SU-DHL-6 (cell line): ENCODE measurements at regions not wholly inside any gene's neighbourhood (a gene's known extent, or its start where the extent isn't known, plus 50 kb on each side); places are given as distances from the start of the nearest gene placed in this dataset.

ENCODE experiments used
- H2AFZ ChIP-seq: fragments of 200-600 bp; sonication (generic); 2 replicates; pipeline ENCODE4 v1.6.1; 2014; ENCODE audit warnings: low read depth, mild to moderate bottlenecking, moderate library complexity, mixed read lengths, antibody characterized with exemption, low read length; ENCODE audit not compliant: severe bottlenecking
- H3F3A ChIP-seq: fragments of 200-600 bp; shearing (Covaris generic); 2 replicates; pipeline ENCODE4 v1.6.0; 2016; ENCODE audit warnings: antibody characterized with exemption, mild to moderate bottlenecking; ENCODE audit not compliant: insufficient read depth
- H3K27ac ChIP-seq: fragments of 200-600 bp; sonication (generic); 2 replicates; pipeline ENCODE4 v1.5.1; 2016; ENCODE audit warnings: low read depth, mild to moderate bottlenecking, low read length, moderate library complexity, mixed read lengths
- H3K27me3 ChIP-seq: fragments of 200-600 bp; sonication (generic), shearing (Covaris generic); 2 replicates; pipeline ENCODE4 v1.6.0; 2014; ENCODE audit warnings: mild to moderate bottlenecking, low read length
- H3K36me3 ChIP-seq: fragments of 200-600 bp; sonication (generic); 2 replicates; pipeline ENCODE4 v1.6.1; 2014; ENCODE audit warnings: mild to moderate bottlenecking, low read length, mixed read lengths
- H3K4me2 ChIP-seq: fragments of 300-600, 200-600 bp; shearing (Covaris generic), sonication (generic); 2 replicates; pipeline ENCODE4 v1.6.0; 2014; ENCODE audit warnings: low read length, low read depth, mild to moderate bottlenecking; ENCODE audit not compliant: poor library complexity, severe bottlenecking
- H3K4me3 ChIP-seq: fragments of 200-600 bp; sonication (generic); 2 replicates; pipeline ENCODE4 v1.5.1; 2014; ENCODE audit warnings: antibody characterized with exemption, low read length, mild to moderate bottlenecking, mixed read lengths; ENCODE audit not compliant: insufficient read depth, poor library complexity, severe bottlenecking
- H3K79me2 ChIP-seq: fragments of 200-600 bp; sonication (generic); 2 replicates; pipeline ENCODE4 v1.6.1; 2014; ENCODE audit warnings: mild to moderate bottlenecking, low read length, moderate library complexity; ENCODE audit not compliant: insufficient read depth
- H3K9ac ChIP-seq: fragments of 200-600 bp; sonication (generic); 2 replicates; pipeline ENCODE4 v1.7.0; 2014; ENCODE audit warnings: mild to moderate bottlenecking, low read length
- H3K9me2 ChIP-seq: fragments of 200-600 bp; sonication (generic); replicated peaks from 2 replicates; pipeline ENCODE4 v1.6.1; 2014; ENCODE audit warnings: low read length; ENCODE audit not compliant: insufficient read depth
- H3K9me3 ChIP-seq: fragments of 200-600 bp; sonication (generic); 2 replicates; pipeline ENCODE4 v1.6.1; 2014; ENCODE audit warnings: low read length, mixed read lengths; ENCODE audit not compliant: insufficient read depth
- H4K20me1 ChIP-seq: fragments of 200-600 bp; sonication (generic); 2 replicates; pipeline ENCODE4 v1.6.1; 2014; ENCODE audit warnings: low read depth, mild to moderate bottlenecking, antibody characterized with exemption, low read length, moderate library complexity, mixed read lengths
- CTCF ChIP-seq: fragments of 200-600 bp; sonication (generic); IDR thresholded peaks from one replicate; pipeline ENCODE4 v1.5.1; 2017; ENCODE audit warnings: antibody characterized with exemption, mild to moderate bottlenecking, low read length, moderate library complexity; ENCODE audit not compliant: insufficient read depth, poor library complexity, severe bottlenecking
- EZH2phosphoT487 ChIP-seq: fragments of 200-600 bp; sonication (generic), shearing (Covaris generic); conservative IDR thresholded peaks from 2 replicates; pipeline ENCODE4 v1.6.1; 2018; ENCODE audit warnings: mild to moderate bottlenecking, antibody characterized with exemption, low read length, moderate library complexity, mixed read lengths

GRCh38 chr17:14444915-14445314 is 144.0 kb downstream of the HS3ST3B1 start:
- H2AFZ ChIP-seq, result no peak overlapping the region
- H4K20me1 ChIP-seq, result no peaks in the 10 kb centered on the region
- H3K4me2 ChIP-seq, result no peak overlapping the region
- H3K4me3 ChIP-seq, result no peak overlapping the region
- H3K36me3 ChIP-seq, result no peaks in the 10 kb centered on the region
- no peak overlapping the region for H3K9ac ChIP-seq
- no peaks in the 10 kb centered on the region for H3K27me3 ChIP-seq
- H3F3A ChIP-seq, result no peaks in the 10 kb centered on the region
- no peaks in the 10 kb centered on the region for H3K9me3 ChIP-seq
- no peak for TF ChIP-seq CTCF
- no peak for TF ChIP-seq EZH2phosphoT487
- H3K79me2 ChIP-seq, result no peaks in the 10 kb centered on the region
- no peak overlapping the region for H3K27ac ChIP-seq
- H3K9me2 ChIP-seq, result no peaks in the 10 kb centered on the region

- H3K27ac ChIP-seq, result no peak overlapping the region
- H3F3A ChIP-seq, result no peaks in the 10 kb centered on the region
- H3K4me2 ChIP-seq, result no peak overlapping the region
- no peaks in the 10 kb centered on the region for H3K9me3 ChIP-seq
- no peak overlapping the region for H2AFZ ChIP-seq
- H3K9me2 ChIP-seq, result no peaks in the 10 kb centered on the region
- no peaks in the 10 kb centered on the region for H3K27me3 ChIP-seq
- no peaks in the 10 kb centered on the region for H3K36me3 ChIP-seq
- H3K9ac ChIP-seq, result no peak overlapping the region
- TF ChIP-seq CTCF (no peak), EZH2phosphoT487 (no peak)
- H4K20me1 ChIP-seq, result no peaks in the 10 kb centered on the region
- no peak overlapping the region for H3K4me3 ChIP-seq
- H3K79me2 ChIP-seq, result no peaks in the 10 kb centered on the region
Measured at GRCh38 chr17:14442798-14443528, 142.1 kb downstream of the HS3ST3B1 start.

GRCh38 chr17:14437176-14437575 is 136.3 kb downstream of the HS3ST3B1 start:
- H3K4me3 ChIP-seq, result no peak overlapping the region
- H2AFZ ChIP-seq, result no peak overlapping the region
- no peaks in the 10 kb centered on the region for H3K9me2 ChIP-seq
- H4K20me1 ChIP-seq, result no peaks in the 10 kb centered on the region
- no peaks in the 10 kb centered on the region for H3F3A ChIP-seq
- H3K9ac ChIP-seq, result no peak overlapping the region
- H3K27ac ChIP-seq, result no peak overlapping the region
- H3K9me3 ChIP-seq, result no peaks in the 10 kb centered on the region
- H3K36me3 ChIP-seq, result no peaks in the 10 kb centered on the region
- TF ChIP-seq CTCF (no peak), EZH2phosphoT487 (no peak)
- H3K4me2 ChIP-seq, result no peak overlapping the region
- H3K79me2 ChIP-seq, result no peaks in the 10 kb centered on the region
- no peaks in the 10 kb centered on the region for H3K27me3 ChIP-seq
